Neural cell (in vitro differentiated cells): ENCODE measurements at regions not wholly inside any gene's neighbourhood (a gene's known extent, or its start where the extent isn't known, plus 50 kb on each side); places are given as distances from the start of the nearest gene placed in this dataset.

Experiments used
- CTCF ChIP-seq: fragments of 450-650 bp; IDR thresholded peaks from 2 replicates; pipeline ENCODE4 v1.5.1; 2014; ENCODE audit warnings: antibody characterized with exemption, mild to moderate bottlenecking, moderate library complexity; ENCODE audit not compliant: poor library complexity, severe bottlenecking
- EP300 ChIP-seq: fragments of 450-650 bp; conservative IDR thresholded peaks from 2 replicates; pipeline ENCODE4 v1.6.1; 2014; ENCODE audit warnings: antibody characterized with exemption, mild to moderate bottlenecking, moderate library complexity; ENCODE audit not compliant: poor library complexity, severe bottlenecking
- EZH2 ChIP-seq: fragments of 200-600, 300-800 bp; shearing (Covaris generic), sonication (generic); IDR thresholded peaks from 2 replicates; pipeline ENCODE4 v1.6.1; 2014; ENCODE audit warnings: antibody characterized with exemption, low read length, borderline replicate concordance, mild to moderate bottlenecking; ENCODE audit not compliant: insufficient read depth, poor library complexity, severe bottlenecking
- POLR2AphosphoS5 ChIP-seq: IDR thresholded peaks from 2 replicates; pipeline ENCODE4 v1.6.1; 2012
- RAD21 ChIP-seq: fragments of 450-650 bp; conservative IDR thresholded peaks from 2 replicates; pipeline ENCODE4 v1.6.1; 2014; ENCODE audit warnings: antibody characterized with exemption, mild to moderate bottlenecking, moderate library complexity
- REST ChIP-seq: IDR thresholded peaks from 2 replicates; pipeline ENCODE4 v1.6.1; 2012; ENCODE audit warnings: borderline replicate concordance
- TAF1 ChIP-seq: IDR thresholded peaks from 2 replicates; pipeline ENCODE4 v1.6.1; 2012; ENCODE audit warnings: low read depth

GRCh38 chr5:174223355-174223754 is 177.8 kb downstream of the NSG2 start:
- TF ChIP-seq CTCF (no peak), EZH2 (no peak), POLR2AphosphoS5 (no peak), REST (no peak), RAD21 (no peak), EP300 (no peak), TAF1 (no peak)
